Coronary artery (tissue), 2 donors: ENCODE measurements at regions not wholly inside any gene's neighbourhood (a gene's known extent, or its start where the extent isn't known, plus 50 kb on each side); places are given as distances from the start of the nearest gene placed in this dataset.

Experiments used
- DNase-seq: peaks from one replicate; pipeline ENCODE4 v3.0.0-alpha.2; 2017; ENCODE audit warnings: low spot score
- H3K27ac ChIP-seq, 2 donors: fragments of 200-600 bp; sonication (generic); one replicate each; pipeline ENCODE4 v1.5.1; 2016 to 2019
- H3K4me3 ChIP-seq: fragments of 200-600 bp; sonication (generic); 2 replicates; pipeline ENCODE4 v1.5.1; 2016; ENCODE audit warnings: mild to moderate bottlenecking, moderate library complexity
- TF ChIP-seq, protein P1 (sequence below): fragments of 200-600 bp; sonication (generic); IDR thresholded peaks from one replicate; pipeline ENCODE4 v1.5.1; 2019; ENCODE audit warnings: antibody characterized with exemption

DNA sequence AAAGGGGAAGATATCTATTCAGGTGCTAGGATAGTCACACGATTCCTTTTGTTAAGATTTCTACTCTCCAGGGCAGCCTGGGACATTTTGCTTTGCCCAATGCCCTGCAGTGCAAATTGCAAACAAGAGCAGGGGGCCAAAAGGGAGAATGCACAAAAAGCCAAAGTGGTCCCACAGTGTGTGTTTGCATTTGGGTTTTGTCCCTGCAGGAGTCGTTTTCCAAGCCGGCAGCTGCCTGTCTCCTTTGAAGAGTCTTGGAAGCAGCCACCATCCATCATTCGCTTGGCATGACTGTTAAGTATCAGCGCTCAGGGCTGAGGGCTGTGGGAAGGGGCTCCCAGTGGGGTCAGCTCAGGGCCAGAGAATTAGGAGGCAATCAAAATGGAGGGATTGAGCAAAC, 184.7 kb downstream of the MIAT start:
- H3K4me3 ChIP-seq = no peak overlapping the region
- TF ChIP-seq, protein P1, sequence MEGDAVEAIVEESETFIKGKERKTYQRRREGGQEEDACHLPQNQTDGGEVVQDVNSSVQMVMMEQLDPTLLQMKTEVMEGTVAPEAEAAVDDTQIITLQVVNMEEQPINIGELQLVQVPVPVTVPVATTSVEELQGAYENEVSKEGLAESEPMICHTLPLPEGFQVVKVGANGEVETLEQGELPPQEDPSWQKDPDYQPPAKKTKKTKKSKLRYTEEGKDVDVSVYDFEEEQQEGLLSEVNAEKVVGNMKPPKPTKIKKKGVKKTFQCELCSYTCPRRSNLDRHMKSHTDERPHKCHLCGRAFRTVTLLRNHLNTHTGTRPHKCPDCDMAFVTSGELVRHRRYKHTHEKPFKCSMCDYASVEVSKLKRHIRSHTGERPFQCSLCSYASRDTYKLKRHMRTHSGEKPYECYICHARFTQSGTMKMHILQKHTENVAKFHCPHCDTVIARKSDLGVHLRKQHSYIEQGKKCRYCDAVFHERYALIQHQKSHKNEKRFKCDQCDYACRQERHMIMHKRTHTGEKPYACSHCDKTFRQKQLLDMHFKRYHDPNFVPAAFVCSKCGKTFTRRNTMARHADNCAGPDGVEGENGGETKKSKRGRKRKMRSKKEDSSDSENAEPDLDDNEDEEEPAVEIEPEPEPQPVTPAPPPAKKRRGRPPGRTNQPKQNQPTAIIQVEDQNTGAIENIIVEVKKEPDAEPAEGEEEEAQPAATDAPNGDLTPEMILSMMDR = no peak
- no peak overlapping the region for H3K27ac ChIP-seq
- no peak for DNase-seq

DNA sequence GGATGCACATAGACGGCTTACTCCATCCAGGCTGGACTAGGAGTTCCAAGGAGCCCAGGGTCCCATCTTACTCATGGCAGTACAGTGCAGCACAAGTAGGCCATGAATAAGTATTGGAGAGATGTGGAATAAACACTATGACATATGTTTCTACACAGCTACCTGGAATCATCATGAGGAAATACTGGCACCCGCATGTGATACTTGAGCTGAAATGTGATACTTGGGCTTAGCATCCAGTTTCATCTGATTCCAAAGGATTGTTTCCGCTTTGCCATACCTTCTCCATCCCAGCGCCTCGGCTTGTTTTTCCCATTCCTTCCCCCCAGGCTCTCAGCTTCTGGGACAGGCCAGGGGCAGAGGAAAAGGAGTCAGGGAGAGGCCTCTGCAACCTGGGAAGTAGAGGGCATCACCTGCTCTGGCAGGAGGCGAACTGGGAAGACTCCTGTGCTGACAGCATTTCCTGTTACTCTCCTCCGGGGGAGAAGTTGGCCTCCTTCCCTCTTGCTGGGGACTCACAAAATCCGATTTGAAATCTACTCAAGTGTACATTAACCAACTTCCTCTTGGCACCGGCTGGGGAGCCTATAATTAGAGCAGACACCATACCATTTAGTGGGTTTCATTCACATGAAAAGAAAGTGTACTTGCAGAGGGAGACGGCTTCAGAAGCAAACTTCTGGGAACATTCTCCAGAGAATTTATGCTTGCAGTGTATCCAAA, 187.8 kb downstream of the MIAT start:
- TF ChIP-seq, protein P1 = no peak
- DNase-seq = no peak
- no peak overlapping the region for H3K4me3 ChIP-seq

GRCh38 chr22:26846076-26846475, 188.7 kb downstream of the MIAT start:
- no peak for DNase-seq
- H3K27ac ChIP-seq = no peak overlapping the region
- no peak overlapping the region for H3K4me3 ChIP-seq
- TF ChIP-seq, protein P1 = no peak

More for the DNA sequence above, 187.8 kb downstream of the MIAT start:
- no peak overlapping the region for H3K27ac ChIP-seq

DNA sequence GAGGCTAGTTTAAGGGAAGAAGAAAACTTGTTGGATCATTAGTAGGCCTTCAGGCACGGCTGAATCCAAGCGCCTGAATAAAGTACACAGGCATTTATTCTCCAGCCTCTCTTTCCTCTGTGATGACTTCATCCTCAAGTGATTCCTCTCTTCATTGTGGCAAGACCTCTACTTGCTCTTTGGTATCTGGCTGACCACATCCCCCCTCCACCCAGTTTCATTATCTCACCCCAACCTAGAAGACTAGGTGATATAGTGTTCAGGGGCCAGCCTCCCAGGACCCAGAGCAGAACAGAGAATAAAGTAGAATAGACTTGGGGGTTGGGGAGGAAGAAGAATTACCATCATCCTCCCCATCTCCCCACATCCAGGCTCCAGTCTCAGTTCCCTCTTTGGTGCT, 189.3 kb downstream of the MIAT start:
- no peak overlapping the region for H3K27ac ChIP-seq
- TF ChIP-seq, protein P1 = no peak
- H3K4me3 ChIP-seq = no peak overlapping the region
- DNase-seq = no peak

- no peak for DNase-seq
- TF ChIP-seq, protein P1 = no peak
- H3K27ac ChIP-seq = no peak overlapping the region
- no peak overlapping the region for H3K4me3 ChIP-seq
Measured at GRCh38 chr22:26847046-26847445, 189.7 kb downstream of the MIAT start.

DNA sequence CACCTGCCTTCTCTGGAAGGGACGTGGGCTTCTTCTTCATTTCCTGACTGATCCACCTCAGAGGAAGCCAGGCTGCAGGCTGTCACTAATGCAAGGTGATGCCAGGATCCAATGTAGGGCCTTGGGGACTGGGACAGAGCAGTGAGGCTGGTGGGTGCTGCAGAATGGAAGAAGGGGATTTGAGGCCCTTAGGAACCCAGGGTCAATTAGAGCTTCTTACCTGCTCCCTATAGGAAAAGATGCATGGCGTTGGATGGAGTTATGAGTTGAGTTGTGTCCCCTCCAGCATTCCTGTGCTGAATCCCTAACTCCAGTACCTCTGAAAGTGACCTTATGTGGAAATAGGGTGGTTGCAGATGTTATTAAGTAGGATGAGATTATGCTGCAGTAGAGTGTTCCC, 190.4 kb downstream of the MIAT start:
- TF ChIP-seq, protein P1 = no peak
- DNase-seq = peak; percentile 46
- no peak overlapping the region for H3K27ac ChIP-seq
- H3K4me3 ChIP-seq = no peak overlapping the region

DNA sequence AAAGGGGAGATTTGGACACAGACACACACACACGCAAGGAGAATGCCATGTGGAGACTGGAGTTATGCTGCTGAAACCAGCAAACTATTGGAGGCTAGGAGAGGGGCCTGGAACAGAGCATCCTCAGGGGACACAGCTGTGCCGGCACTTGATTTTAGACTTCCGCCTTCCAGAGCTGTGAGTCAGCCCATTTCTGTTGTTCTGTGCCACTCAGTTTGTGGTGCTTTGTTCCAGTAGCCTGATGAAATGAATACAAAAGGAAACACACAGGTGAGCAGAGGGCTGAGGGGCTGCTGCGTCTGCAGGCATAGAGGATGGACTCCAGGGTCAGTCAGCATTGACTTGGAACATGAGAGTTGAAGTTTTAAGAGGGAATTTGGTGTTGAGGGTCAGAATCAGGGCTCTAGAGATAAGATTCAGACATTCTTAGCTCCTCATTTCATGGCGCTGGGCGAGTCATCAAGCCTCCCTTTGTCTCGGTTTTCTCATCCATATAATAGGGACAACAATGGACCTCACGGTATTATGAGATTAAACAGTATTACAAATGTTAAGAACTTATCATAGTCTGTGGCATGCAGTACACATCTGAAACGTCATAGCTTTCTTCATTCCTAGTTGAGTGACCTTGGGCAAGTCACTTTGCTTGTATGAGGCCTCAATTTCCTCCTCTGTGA, 191.0 kb downstream of the MIAT start:
- Histone ChIP-seq H3K27ac (no peak overlapping the region), H3K4me3 (no peak overlapping the region)
- peak; percentile 65 for DNase-seq
- TF ChIP-seq, protein P1 = no peak
